Cerebellar cortex (tissue), 1 donor: ENCODE measurements at regions not wholly inside any gene's neighbourhood (a gene's known extent, or its start where the extent isn't known, plus 50 kb on each side); places are given as distances from the start of the nearest gene placed in this dataset.

ENCODE experiments used
- DNase-seq: peaks from one replicate; pipeline ENCODE4 v3.0.0-alpha.2; 2015; ENCODE audit warnings: low spot score

GRCh38 chr5:10073441-10074104, 176.1 kb downstream of the ATPSCKMT start:
- DNase-seq: no peak

DNA sequence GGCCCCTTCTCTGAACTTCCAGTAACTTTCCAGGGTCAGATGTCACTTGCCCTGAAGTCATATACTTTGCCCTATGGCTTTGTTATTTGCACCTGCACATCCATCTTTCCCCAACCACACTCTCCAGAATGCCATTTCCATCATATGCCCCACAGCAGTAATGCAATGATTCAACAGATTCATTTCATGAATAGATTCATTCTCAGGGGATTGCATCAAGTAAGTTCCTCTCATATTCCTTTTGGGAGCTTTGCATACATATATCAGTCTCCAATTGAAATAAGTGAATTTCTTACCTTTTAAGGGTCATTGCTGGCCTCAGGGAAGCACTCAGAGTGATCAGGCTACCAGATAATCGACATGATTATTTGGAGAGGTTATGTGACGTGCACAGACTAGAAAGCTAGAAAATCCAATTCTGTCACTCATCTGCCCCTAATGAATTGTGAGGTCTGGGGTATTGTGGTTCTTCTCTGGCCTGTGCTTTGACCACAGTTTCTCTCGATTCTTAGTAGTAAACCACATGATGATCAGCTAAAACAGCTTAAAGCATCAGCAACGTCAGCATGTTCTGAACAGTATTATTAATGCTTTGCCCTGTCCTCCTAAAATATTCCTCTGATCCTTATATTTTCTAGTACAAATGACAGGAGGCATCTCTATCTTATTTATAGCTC, 179.9 kb downstream of the ATPSCKMT start:
- DNase-seq: no peak

DNA sequence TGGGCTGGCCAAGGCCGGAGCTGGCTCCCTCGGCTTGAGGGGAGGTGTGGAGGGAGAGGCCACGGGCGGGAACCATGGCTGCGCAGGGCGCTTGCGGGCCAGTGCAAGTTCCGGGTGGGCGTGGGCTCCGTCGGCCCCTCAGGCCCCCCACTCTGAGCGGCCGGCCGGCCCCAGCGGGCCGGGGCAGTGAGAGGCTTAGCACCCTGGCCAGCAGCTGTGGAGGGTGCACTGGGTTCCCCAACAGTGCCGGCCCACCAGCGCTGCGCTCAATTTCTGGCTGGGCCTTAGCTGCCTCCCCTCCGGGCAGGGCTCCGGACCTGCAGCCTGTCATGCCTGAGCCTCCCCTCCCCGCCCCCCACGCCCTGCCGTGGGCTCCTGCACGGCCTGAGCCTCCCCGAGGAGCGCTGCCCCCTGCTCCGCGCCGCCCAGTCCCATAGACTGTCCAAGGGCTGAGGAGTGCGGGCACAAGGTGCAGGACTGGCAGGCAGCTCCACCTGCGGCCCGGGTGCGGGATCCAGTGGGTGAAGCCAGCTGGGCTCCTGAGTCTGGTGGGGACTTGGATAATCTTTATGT, 184.2 kb downstream of the ATPSCKMT start:
- DNase-seq: no peak

- no peak for DNase-seq
Measured at GRCh38 chr5:10064546-10065195, 185.0 kb downstream of the ATPSCKMT start.

DNA sequence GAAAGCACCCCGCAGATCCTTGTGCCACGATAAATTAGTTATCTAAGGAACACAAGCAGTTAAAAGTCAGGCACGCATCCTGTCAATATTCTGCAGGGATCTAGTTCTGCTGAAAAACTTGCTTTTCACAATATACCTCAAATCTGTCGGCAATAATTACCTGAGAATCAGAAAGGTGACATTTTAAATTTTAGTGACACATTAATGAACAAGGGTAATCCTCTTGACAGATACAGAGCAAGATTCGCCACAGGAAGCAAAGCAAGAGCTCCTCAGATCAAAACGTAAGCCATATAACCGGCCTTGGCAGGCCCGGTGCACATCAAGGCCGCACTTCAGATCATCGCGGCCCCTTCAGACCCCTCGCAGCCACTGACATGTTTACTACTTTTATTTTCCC, 185.7 kb downstream of the ATPSCKMT start:
- no peak for DNase-seq

DNA sequence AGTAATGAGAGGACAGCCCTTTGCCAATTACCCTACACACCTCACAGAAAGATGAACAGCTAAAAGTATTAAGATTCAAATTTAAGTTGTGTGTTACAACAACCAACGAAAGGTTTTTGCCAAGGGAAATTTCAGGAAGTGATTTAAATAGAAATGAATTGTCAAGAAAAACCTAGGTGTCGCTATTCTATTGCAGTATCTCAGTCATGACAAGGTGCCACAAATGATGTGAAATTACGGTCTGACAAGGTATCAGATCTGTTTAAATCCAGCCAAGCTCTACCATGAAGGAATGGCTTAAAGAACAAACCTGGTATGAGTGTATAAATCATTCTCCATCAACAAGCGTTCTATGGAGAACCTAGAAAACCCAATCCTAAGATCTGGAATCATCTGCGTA, 189.7 kb downstream of the ATPSCKMT start:
- no peak for DNase-seq

DNA sequence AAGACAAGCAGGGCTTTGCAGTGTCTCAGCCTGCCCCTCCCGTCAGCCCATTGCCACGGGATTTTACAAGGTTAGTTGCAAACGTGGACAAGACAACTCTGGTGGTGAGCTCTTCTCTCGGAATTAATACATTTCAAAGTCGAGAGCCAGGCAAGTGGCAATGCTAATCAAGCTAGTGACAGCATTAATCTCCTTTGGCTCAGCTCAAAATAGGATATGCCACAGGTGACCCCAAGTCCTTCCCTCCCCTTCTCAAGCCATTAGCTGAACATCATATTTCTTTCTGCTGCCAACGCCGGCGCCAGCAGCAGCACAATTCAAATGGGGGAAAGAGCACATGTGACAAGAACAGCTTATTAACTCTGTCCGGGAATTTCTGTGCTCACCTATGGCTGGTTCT, 190.1 kb downstream of the ATPSCKMT start:
- DNase-seq: no peak

DNA sequence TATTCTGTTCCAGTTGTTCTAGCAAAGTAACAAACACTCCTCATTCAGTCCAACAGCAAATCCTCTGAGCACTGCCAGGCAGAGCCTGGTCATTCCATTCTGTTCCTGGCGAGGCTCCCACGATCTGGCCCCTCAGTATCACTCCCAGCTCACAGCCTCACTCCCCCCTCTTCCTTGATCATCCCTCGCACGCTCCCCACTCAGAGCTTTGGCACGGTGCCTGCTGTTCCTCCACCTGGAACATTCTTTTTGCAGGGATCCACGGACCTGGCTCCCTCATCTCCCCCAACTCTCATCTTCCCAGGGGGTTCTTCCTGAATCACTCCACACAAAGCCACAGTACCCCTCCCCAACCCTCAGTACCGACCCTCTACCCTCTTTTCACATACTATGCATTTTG, 192.3 kb downstream of the ATPSCKMT start:
- no peak for DNase-seq

- no peak for DNase-seq
Measured at GRCh38 chr5:10056228-10056760, 193.4 kb downstream of the ATPSCKMT start.

DNA sequence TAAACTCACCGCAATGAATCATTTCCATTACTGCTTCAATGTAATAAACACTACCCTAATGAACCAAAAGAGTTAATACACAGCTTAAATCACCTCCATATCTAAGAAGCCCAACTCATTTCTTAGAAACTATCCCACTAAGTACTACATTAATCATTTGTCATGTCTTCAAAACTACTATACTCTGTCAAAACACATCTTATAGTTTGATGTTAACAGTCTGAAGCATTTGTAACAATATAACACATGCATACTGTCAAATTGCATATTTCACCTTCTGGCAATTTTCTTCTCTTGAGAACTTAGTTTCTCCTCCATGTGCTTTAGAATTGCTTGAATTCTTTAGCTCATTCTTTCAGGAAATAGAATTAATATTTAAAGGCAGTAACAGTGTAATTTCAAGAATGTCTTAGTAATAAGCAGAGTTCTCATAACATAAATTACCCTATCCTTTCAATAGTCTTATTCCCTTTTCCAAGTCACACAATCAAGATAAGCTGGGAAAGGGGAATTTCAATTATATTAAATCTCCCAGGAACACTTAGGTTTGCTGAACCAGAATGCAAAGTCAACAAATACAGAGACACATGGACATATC, 199.7 kb downstream of the ATPSCKMT start:
- no peak for DNase-seq

GRCh38 chr5:10046676-10047075, 203.0 kb downstream of the ATPSCKMT start:
- DNase-seq: no peak

DNA sequence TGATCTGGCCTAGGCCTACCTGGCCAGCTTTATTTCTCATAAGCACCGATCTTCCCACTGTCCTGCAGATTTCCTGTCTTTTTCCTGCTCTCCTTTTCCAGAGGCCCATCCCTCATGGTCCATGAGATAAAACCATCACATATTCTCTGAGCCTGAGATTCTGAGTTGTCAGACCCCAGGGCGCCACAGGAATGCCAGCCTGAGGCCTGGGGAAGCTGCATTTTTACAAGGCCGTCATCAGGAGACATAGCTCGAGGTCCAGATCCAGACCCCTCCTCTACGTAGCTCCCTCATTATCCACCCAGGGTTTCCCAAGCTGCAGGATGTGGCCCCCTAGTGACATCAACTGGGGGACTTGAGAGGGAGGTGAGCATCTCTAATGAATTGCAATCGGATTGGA, 204.3 kb downstream of the ATPSCKMT start:
- no peak for DNase-seq

DNA sequence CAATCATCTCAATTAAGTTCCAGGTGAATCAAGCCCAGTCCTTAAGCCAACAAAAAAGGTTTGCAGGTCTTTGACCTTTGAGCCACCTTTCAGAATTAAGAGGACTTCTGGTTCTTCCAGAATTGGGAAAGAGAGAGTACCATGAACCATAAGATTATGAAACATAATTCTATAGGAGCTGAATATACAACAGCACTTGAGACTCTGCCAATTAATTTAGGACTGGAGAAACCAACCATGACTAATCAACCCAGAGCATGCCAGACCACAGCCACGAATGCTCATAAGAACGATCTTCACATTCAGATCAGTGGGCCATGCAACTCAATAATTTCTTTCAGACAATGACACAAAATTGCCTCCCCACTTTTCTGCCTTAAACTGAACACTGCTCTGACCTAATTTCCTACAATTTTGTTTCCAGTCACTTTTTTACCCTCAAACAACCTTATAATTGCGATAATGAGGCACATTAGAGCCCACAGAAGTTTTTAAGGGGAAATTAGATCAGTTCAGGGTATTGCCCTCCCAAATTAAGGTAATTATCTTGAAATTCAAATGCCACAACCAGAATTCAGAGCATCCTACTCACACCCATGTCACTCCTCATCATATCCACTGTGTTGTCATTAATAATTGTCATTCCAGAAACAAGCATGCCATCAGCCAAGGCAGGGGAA, 213.4 kb downstream of the ATPSCKMT start:
- no peak for DNase-seq

DNA sequence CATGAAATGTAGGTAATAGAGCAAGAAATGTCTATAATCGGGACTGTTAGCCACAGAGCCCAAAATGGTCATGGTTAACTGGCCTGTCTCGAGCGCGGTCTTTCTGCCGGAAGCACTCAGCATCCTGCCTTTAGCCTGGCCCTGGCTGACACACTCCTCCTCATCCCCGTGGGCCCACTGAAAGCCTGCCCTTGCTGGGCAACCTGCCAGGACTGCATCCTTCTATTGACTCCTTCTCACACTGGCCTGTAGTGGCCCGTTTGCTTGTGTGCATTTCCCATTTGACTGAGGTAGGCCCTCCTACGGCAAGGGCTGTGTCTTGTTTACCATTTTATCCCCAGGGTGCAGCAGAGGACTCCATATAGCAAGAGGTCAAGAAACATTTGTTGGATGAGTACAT, 215.7 kb downstream of the ATPSCKMT start:
- no peak for DNase-seq

GRCh38 chr5:10031817-10032216, 217.9 kb downstream of the ATPSCKMT start:
- no peak for DNase-seq

DNA sequence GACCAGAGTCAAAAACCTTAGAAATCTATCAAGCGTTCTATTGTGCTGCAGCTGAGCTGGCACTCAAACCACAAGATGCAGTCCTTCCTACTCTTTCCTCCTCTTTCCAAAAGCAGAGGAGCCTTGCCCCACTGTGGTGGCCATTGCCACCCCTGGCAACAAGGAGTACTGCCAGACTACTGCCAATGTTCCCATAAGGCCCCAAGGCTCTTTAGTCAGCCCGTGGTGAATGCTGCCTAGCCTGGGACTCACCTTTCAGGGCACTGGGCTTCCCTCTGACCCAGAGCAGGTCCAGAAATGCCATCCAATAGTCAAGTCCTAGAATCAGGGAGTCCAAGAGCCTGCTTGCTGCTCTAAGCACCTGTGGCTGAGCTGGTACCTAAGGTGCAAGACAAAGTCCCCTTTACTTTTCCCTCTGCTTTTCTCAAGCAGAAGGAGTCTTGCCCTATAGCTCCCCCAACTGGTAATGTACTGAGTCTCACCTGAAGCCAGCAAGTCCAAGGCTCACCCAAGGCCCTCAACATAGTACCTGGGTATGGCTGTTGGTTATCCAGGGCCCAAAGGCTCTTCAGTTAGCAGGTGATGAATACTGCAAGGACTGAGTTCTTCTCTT, 219.4 kb downstream of the ATPSCKMT start:
- no peak for DNase-seq

DNA sequence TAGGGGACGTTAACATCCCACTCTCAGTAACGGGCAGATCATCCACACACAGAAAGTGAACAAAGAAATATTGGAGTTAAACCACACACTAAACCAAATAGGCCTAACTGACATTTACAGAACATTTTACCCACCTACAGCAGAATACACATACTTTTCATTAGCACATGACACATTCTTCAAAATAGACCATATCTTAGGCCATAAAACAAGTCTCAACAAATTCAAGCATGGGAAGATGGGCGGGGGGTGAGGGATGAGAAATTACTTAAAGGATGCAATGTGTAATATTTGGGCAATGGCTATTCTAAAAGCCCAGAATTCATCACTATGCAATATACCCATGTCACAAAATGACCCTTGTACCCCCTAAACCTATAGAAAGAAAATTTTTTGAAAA, 226.2 kb downstream of the ATPSCKMT start:
- DNase-seq: no peak

DNA sequence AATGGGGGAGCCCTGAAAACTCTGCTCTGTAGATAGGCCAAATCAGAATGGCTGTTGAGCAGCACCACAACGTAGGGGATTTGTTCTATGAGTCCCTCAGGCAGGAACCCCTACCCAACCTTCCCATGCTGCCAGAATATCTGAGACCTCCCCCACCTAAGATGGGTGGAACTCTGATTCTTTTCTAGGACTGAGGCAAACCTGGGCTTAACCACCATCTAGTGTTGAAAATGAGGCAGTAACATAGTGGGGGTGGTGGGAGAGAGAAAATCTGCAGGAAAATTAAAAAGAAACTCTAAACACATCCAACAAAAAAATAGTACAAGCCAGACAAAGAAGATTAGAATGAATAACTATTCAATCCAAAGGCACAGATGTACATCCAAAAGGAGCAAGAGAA, 228.4 kb downstream of the ATPSCKMT start:
- DNase-seq: no peak

- DNase-seq: no peak
Measured at GRCh38 chr5:10019236-10019635, 230.5 kb downstream of the ATPSCKMT start.

DNA sequence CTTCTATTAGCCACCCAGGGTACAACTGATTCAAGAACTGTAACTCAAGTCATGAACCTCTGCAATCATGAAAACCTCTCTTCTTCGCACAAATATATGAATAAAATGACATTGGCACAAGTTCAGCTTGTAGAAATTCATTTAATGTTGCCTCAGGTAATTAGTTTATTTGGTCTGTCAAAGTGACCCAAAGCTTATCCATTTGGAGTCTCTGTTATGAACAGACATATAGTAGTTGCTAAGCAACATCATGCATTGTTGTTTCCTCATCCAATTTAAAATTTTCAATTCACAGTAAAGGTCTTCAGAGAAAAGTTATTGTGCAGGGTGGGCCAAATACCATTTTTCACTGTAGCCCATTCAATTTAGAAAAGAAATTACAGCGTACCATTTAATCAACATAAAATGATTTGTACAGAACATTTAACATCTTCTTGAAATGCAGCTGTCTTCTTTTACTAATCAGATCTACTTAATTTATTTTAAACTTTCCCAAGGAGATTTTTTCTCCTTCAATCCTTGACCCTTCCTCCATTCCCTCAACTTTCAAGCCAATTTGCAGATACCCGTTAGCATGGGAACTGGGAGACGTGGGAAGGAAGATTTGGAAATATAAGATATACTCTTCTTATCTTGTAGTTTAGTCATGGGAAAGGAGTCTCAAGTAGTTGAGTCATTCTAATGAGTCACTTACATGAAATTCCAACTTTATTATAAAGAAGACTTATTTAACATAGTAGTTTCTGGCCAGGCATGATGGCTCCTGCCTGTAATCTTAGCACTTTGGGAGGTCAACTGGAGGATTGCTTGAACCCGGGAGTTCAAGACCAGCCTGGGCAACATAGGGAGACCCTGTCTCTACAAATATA, 231.3 kb downstream of the ATPSCKMT start:
- no peak for DNase-seq
